ENCODE measurements at regions not wholly inside any gene's neighbourhood (a gene's known extent, or its start where the extent isn't known, plus 50 kb on each side); places are given as distances from the start of the nearest gene placed in this dataset.

- H3K9ac ChIP-seq (ENCODE audit: extremely low read depth, insufficient read length, low read length), result no peak overlapping the region
- H4K8ac ChIP-seq (replicated peaks; ENCODE audit: insufficient read length, low read depth, low read length), result no peak overlapping the region
- no peak overlapping the region for H3K18ac ChIP-seq (ENCODE audit: insufficient read length, low read depth, low read length)
- no peaks in the 10 kb centered on the region for H3K9me3 ChIP-seq (ENCODE audit: control insufficient read depth, low read depth, low read length)
- H3K4ac ChIP-seq (ENCODE audit: low read depth, low read length), result no peak overlapping the region
- H3K23me2 ChIP-seq (ENCODE audit: insufficient read length, low read depth, low read length, poor library complexity, severe bottlenecking), result no peaks in the 10 kb centered on the region
- H2BK15ac ChIP-seq (ENCODE audit: low read depth, low read length), result no peak overlapping the region
- WGBS (ENCODE audit: extremely low coverage, insufficient read length, low lambda C conversion rate), result no CpG with 5 or more reads among the region's 2 CpGs
- H2AK5ac ChIP-seq (ENCODE audit: insufficient read length, low read length), result no peak overlapping the region
- no peak overlapping the region for H3K14ac ChIP-seq (ENCODE audit: insufficient read depth, low read length)
- H3T11ph ChIP-seq (ENCODE audit: low read length), result no peak overlapping the region
- H3K27me3 ChIP-seq (ENCODE audit: insufficient read depth, low read length), result no peaks in the 10 kb centered on the region
- H2AFZ ChIP-seq (ENCODE audit: low read length), result no peak overlapping the region
- H2BK120ac ChIP-seq (ENCODE audit: low read depth, low read length, poor library complexity, severe bottlenecking), result no peak overlapping the region
- no peaks in the 10 kb centered on the region for H3K4me1 ChIP-seq (ENCODE audit: insufficient read depth, low read length)
- Mint-ChIP-seq H3K27me3 (ENCODE audit: low read depth) (no peaks in the 10 kb centered on the region; the same call in 1 of the 2 replicates), H3K4me1 (peaks cover 4% of the 10 kb centered on the region in 2 experiments; a peak in 2 of 4 replicates), H3K27ac (no peak overlapping the region), H3K9me3 (peaks cover 0 to 2% of the 10 kb centered on the region in 2 experiments; a peak in 3 of 5 replicates), H3K4me3 (no peak overlapping the region), H3K36me3 (ENCODE audit: insufficient read depth in 1 of 3, low read depth in 3 of 3) (peaks cover 0 to 5% (median 4%) of the 10 kb centered on the region in 3 experiments; a peak in 3 of 7 replicates)
- H2BK12ac ChIP-seq (ENCODE audit: insufficient read length, low read depth, low read length), result no peak overlapping the region
- no peaks in the 10 kb centered on the region for H3K79me1 ChIP-seq (ENCODE audit: insufficient read depth, low read depth, low read length, poor library complexity, severe bottlenecking)
- no peak overlapping the region for H3K27ac ChIP-seq (ENCODE audit: insufficient read length, low read depth, low read length)
- H4K5ac ChIP-seq (ENCODE audit: insufficient read length, low read depth, low read length), result no peak overlapping the region
- no peaks in the 10 kb centered on the region for H4K20me1 ChIP-seq (ENCODE audit: control insufficient read depth, insufficient read depth, insufficient read length)
- DNase-seq, result no peak
- H2BK20ac ChIP-seq (ENCODE audit: low read depth, low read length, poor library complexity, severe bottlenecking), result no peak overlapping the region
- TF ChIP-seq CTCF (conservative IDR thresholded peaks at IDR 0.05), result no peak; the same call in 2 of the 3 replicates
- H2BK5ac ChIP-seq (ENCODE audit: insufficient read length, low read length), result no peak overlapping the region
- no peak overlapping the region for H3K56ac ChIP-seq (ENCODE audit: insufficient read length, low read depth, low read length)
- no peak overlapping the region for H3K23ac ChIP-seq (ENCODE audit: insufficient read length, low read depth, low read length)
- H4K91ac ChIP-seq (ENCODE audit: insufficient read length, low read depth, low read length), result no peak overlapping the region
- no peak overlapping the region for H3K4me2 ChIP-seq (ENCODE audit: insufficient read depth, insufficient read length, low read length)
- no peaks in the 10 kb centered on the region for H3K79me2 ChIP-seq (ENCODE audit: insufficient read depth, low read length)
Measured at GRCh38 chr21:35340273-35340672, 291.2 kb upstream of the RUNX1 start.

Measured in H9 (cell line).